Brain microvascular endothelial cell (primary cell): ENCODE measurements at regions not wholly inside any gene's neighbourhood (a gene's known extent, or its start where the extent isn't known, plus 50 kb on each side); places are given as distances from the start of the nearest gene placed in this dataset.

Experiments
- DNase-seq: peaks from one replicate; pipeline ENCODE4 v3.0.0-alpha.2; 2020
- H3K27ac ChIP-seq: fragments of 250-450 bp; sonication (Bioruptor Pico); 2 replicates; pipeline ENCODE4 v1.5.1; 2020; ENCODE audit warnings: mild to moderate bottlenecking, moderate library complexity
- H3K27me3 ChIP-seq: fragments of 250-450 bp; sonication (Bioruptor Pico); replicated peaks from 2 replicates; pipeline ENCODE4 v1.5.1; 2020; ENCODE audit warnings: mild to moderate bottlenecking
- H3K36me3 ChIP-seq: fragments of 250-450 bp; sonication (Bioruptor Pico); replicated peaks from 2 replicates; pipeline ENCODE4 v1.5.1; 2020; ENCODE audit warnings: mild to moderate bottlenecking
- H3K4me3 ChIP-seq: 2 replicates; pipeline ENCODE4 v1.5.1; 2011; ENCODE audit warnings: low read depth, mild to moderate bottlenecking, control low read depth, low read length, moderate library complexity
- in situ Hi-C: cut with HindIII; loops from 2 replicates; pipeline ENCODE4 v1.10.0; 2017; ENCODE audit warnings: low sequenced_read_pairs, low pct_ligation_motif_present
- TF ChIP-seq, protein P1 (sequence below): IDR thresholded peaks from 2 replicates; pipeline ENCODE4 v1.5.1; 2011; ENCODE audit warnings: low read depth, mild to moderate bottlenecking, moderate library complexity, low read length, control low read depth, inconsistent platforms; ENCODE audit errors: missing control alignments

DNA sequence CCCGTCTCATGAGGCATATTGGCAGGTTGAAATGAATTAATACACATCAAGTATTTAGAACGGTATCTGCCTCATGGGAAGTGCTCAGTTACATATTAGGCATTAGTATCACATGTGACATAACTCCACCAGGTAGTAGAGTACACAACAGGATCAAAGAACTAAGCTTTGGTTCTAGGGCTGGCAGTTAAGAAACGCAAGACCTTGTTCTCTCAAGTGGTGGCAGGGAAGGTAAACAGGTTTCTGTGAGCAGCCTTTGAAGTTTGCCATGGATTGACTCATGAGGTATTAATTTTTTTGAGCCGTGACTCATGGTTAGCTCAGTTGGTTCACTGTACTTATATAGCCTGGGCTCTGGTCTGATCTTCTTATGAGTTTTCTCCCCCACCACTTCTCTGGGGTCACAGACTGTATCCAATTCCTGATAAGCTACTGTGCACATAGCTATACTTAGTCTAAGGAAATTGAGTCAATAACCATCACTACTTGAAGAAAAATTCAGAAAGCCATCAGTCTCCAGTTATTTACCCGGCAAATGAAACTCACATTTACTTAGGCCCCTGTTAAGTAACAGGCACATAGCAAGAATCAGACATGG, 155.6 kb upstream of the STT3B start:
- in situ Hi-C loops = no loop called here
- TF ChIP-seq, protein P1, sequence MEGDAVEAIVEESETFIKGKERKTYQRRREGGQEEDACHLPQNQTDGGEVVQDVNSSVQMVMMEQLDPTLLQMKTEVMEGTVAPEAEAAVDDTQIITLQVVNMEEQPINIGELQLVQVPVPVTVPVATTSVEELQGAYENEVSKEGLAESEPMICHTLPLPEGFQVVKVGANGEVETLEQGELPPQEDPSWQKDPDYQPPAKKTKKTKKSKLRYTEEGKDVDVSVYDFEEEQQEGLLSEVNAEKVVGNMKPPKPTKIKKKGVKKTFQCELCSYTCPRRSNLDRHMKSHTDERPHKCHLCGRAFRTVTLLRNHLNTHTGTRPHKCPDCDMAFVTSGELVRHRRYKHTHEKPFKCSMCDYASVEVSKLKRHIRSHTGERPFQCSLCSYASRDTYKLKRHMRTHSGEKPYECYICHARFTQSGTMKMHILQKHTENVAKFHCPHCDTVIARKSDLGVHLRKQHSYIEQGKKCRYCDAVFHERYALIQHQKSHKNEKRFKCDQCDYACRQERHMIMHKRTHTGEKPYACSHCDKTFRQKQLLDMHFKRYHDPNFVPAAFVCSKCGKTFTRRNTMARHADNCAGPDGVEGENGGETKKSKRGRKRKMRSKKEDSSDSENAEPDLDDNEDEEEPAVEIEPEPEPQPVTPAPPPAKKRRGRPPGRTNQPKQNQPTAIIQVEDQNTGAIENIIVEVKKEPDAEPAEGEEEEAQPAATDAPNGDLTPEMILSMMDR = no peak
- H3K27ac ChIP-seq = no peak overlapping the region
- H3K4me3 ChIP-seq = no peak overlapping the region
- no peaks in the 10 kb centered on the region for H3K36me3 ChIP-seq
- no peaks in the 10 kb centered on the region for H3K27me3 ChIP-seq
- peak; percentile 85 for DNase-seq

DNA sequence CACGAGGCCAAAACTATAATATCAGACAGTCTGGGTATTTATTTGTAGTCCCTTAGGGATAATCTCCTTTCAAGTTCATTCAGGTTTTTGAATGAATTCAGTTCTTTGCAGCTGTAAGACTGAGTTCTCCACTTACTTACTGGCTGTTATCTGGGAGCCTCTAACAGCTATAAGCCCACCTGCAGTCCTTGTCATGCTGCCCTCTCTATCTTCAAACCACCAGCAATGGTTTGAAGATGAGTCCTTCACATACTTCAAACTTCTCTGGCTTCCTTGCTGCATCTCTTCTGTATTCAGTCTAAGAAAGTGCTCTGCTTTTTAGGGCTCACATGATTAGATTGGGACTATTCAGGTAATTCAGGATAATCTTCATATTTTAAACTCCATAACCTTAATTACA, 154.5 kb upstream of the STT3B start:
- Histone ChIP-seq H3K27me3 (no peaks in the 10 kb centered on the region), H3K36me3 (no peaks in the 10 kb centered on the region), H3K4me3 (no peak overlapping the region), H3K27ac (no peak overlapping the region)
- TF ChIP-seq, protein P1 = no peak
- no peak for DNase-seq
- in situ Hi-C loops = no loop called here

DNA sequence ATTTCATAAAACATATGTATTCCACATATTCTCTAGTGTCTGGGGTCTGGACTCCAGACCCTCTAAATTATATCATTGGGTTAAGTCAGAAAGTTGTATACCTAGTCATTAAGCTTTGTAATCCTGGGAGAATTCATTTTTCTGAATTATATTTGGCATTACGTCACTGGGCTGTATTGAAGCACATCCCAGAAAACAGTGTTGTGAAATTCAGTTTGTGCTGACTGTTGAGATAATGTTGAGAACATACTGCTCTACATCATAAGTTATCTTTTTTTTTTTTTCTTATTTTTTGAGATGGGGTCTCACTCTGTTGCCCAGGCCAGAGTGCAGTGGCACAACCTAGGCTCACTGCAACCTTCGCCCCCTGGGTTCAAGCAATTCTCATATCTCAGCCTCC, 153.1 kb upstream of the STT3B start:
- TF ChIP-seq, protein P1 = no peak
- H3K27me3 ChIP-seq = no peaks in the 10 kb centered on the region
- H3K36me3 ChIP-seq = no peaks in the 10 kb centered on the region
- DNase-seq = no peak
- H3K27ac ChIP-seq = no peak overlapping the region
- no peak overlapping the region for H3K4me3 ChIP-seq
- in situ Hi-C loops = no loop called here

DNA sequence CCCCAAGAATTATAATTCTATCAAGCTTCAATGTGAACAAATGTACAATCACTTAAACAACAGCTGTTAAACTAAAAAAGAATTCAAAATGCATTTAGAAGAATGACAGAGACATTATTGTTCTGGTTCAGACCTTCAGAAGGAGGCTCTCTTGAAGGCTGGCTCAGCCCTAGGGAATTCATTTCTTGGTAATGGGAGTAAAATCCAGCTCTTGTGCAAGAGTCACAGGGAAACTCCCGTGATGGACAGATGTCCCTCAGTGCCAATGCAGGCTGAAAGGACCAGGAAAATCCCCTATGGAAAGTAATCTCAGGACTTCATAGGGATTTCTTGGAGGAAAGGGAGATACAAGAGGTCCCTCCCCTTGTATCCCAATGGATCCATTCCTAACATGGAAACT, 149.9 kb upstream of the STT3B start:
- no peak overlapping the region for H3K4me3 ChIP-seq
- TF ChIP-seq, protein P1 = no peak
- no peaks in the 10 kb centered on the region for H3K27me3 ChIP-seq
- in situ Hi-C loops = no loop called here
- no peak overlapping the region for H3K27ac ChIP-seq
- H3K36me3 ChIP-seq = no peaks in the 10 kb centered on the region
- DNase-seq = no peak

DNA sequence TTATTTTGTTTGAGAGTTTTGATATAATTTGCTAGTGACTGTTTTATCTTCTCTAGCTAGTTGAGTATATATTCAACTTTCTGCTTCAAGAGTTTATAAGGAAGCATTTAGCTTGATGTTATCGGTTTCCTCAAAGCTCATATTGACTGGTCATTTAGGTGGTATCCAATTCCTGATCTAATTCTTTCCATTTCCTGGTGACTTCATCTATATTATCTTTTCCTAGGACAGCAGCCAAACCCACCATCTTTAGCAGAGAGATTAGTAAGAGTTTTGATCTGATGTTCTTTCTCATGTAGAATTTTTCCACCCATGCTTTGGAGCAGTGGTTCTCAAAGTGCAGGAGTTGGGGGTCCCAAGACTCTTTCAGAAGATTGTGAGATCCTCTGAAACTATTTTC, 148.6 kb upstream of the STT3B start:
- TF ChIP-seq, protein P1 = no peak
- H3K36me3 ChIP-seq = no peaks in the 10 kb centered on the region
- peak; percentile 33 for DNase-seq
- no peak overlapping the region for H3K4me3 ChIP-seq
- in situ Hi-C loops = no loop called here
- no peak overlapping the region for H3K27ac ChIP-seq
- H3K27me3 ChIP-seq = no peaks in the 10 kb centered on the region

DNA sequence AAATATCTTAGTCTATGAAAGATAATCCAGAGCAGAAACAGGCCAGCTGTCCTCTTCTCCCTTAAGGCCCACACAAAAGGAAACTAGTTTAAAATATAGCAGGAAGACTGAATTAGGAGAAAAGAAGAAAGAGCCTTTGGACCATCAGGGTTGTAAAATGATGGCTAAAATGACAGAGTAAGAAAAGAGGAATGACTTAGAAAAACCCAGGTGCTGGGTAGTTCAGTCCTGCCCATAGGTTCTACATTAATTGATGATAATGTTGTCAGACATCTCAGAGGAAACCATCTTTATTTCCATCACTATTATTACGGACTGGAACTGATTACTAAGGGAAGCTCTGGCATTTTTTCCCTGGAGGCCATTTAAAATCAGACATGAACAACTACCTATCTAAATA, 142.8 kb upstream of the STT3B start:
- TF ChIP-seq, protein P1 = no peak
- no peak for DNase-seq
- H3K4me3 ChIP-seq = no peak overlapping the region
- in situ Hi-C loops = no loop called here
- H3K27me3 ChIP-seq = no peaks in the 10 kb centered on the region
- no peaks in the 10 kb centered on the region for H3K36me3 ChIP-seq
- H3K27ac ChIP-seq = no peak overlapping the region
